CD4-positive, alpha-beta T cell treated with Interleukin-17A for 1 hour (primary cell): ENCODE measurements at regions not wholly inside any gene's neighbourhood (a gene's known extent, or its start where the extent isn't known, plus 50 kb on each side); places are given as distances from the start of the nearest gene placed in this dataset.
"Not testable (repeated sequence)": the region's sequence is repeated elsewhere in the genome, so short reads cannot be mapped to it uniquely, and the experiment has no call there.

ENCODE experiments used
- DNase-seq: peaks from one replicate; pipeline ENCODE4 v3.0.0-alpha.2; 2020

GRCh38 chr7:87007038-87007437, 52.4 kb downstream of the ELAPOR2 start:
- no peak for DNase-seq

- no peak for DNase-seq
Observed at GRCh38 chr7:87004956-87005355, 54.5 kb downstream of the ELAPOR2 start.

- DNase-seq, result no peak
Observed at GRCh38 chr7:87003872-87004798, 55.3 kb downstream of the ELAPOR2 start.

- no peak for DNase-seq
Observed at GRCh38 chr7:87001214-87001613, 58.2 kb downstream of the ELAPOR2 start.

- no peak for DNase-seq
Observed at GRCh38 chr7:87000344-87000743, 59.1 kb downstream of the ELAPOR2 start.

- DNase-seq, result no peak
Observed at GRCh38 chr7:86999750-87000149, 59.7 kb downstream of the ELAPOR2 start.

- no peak for DNase-seq
Observed at GRCh38 chr7:86995814-86996213, 63.6 kb downstream of the ELAPOR2 start.

GRCh38 chr7:86995052-86995725, 64.3 kb downstream of the ELAPOR2 start:
- no peak for DNase-seq

- DNase-seq, result no peak
Observed at GRCh38 chr7:86991771-86992191, 67.7 kb downstream of the ELAPOR2 start.

- no peak for DNase-seq
Observed at GRCh38 chr7:86991093-86991769, 68.2 kb downstream of the ELAPOR2 start.

GRCh38 chr7:86989407-86989806, 70.0 kb downstream of the ELAPOR2 start:
- no peak for DNase-seq

GRCh38 chr7:86987834-86988233, 71.6 kb downstream of the ELAPOR2 start:
- DNase-seq, result not testable (repeated sequence)

GRCh38 chr7:86987358-86987757, 72.1 kb downstream of the ELAPOR2 start:
- not testable (repeated sequence) for DNase-seq

- DNase-seq, result not testable (repeated sequence)
Observed at GRCh38 chr7:86985342-86985741, 74.1 kb downstream of the ELAPOR2 start.

- DNase-seq, result not testable (repeated sequence)
Observed at GRCh38 chr7:86983654-86984053, 75.8 kb downstream of the ELAPOR2 start.

- not testable (repeated sequence) for DNase-seq
Observed at GRCh38 chr7:86981937-86982336, 77.5 kb downstream of the ELAPOR2 start.

- DNase-seq, result no peak
Observed at GRCh38 chr7:86981127-86981526, 78.3 kb downstream of the ELAPOR2 start.

GRCh38 chr7:86980223-86980622, 79.2 kb downstream of the ELAPOR2 start:
- DNase-seq, result no peak

- peak; percentile 78 for DNase-seq
Observed at GRCh38 chr7:86978808-86979506, 80.5 kb downstream of the ELAPOR2 start.

GRCh38 chr7:86976958-86977357, 82.5 kb downstream of the ELAPOR2 start:
- DNase-seq, result no peak

- no peak for DNase-seq
Observed at GRCh38 chr7:86975914-86976313, 83.5 kb downstream of the ELAPOR2 start.

GRCh38 chr7:86975449-86975848, 84.0 kb downstream of the ELAPOR2 start:
- DNase-seq, result no peak

GRCh38 chr7:86972072-86972471, 87.4 kb downstream of the ELAPOR2 start:
- DNase-seq, result no peak
